GM12878 (cell line): ENCODE measurements at regions not wholly inside any gene's neighbourhood (a gene's known extent, or its start where the extent isn't known, plus 50 kb on each side); places are given as distances from the start of the nearest gene placed in this dataset.
A peak's percentile ranks its signal among the peaks of the same experiment; 100 is the strongest.

Experiments
- ATAC-seq: fragments of 200-7000 bp; cut with Tn5 transposase; 3 replicates; pipeline ENCODE4 v1.9.1; 2020; ENCODE audit warnings: mild to moderate bottlenecking, moderate library complexity
- BruUV-seq: library from RNA; stranded (reverse); fragments of 400-500 nt; replicated peaks from 2 replicates; lab custom pipeline; 2021; lab: Mats Ljungman, UMichigan
- CTCF ChIA-PET: fragments of 300-600 bp; sonication (Branson Sonifier 250); formaldehyde crosslinking; extraction: SDS; loops from one replicate; lab custom pipeline; 2021; ENCODE audit warnings: inconsistent platforms; lab: Yijun Ruan, JAX
- POLR2A ChIA-PET: fragments of 350-600 bp; formaldehyde crosslinking; extraction: SDS; loops from one replicate; lab custom pipeline; 2021; ENCODE audit warnings: inconsistent platforms; lab: Charles Lee
- RAD21 ChIA-PET: fragments of 300-600 bp; sonication (Branson Sonifier 250); formaldehyde crosslinking; loops from one replicate; lab custom pipeline; 2023; ENCODE audit warnings: antibody characterized with exemption; ENCODE audit not compliant: unreplicated experiment; lab: Charles Lee
- SMC1A ChIA-PET: fragments of 300-600 bp; sonication (Branson Sonifier 250); formaldehyde crosslinking; loops from one replicate; lab custom pipeline; 2023; ENCODE audit not compliant: unreplicated experiment, uncharacterized antibody; lab: Charles Lee
- DNase-seq: peaks from one replicate; pipeline ENCODE4 v3.0.0-alpha.2; 2011; ENCODE audit warnings: low read depth, low spot score
- FAIRE-seq: peaks from 3 replicates; lab custom pipeline; 2011; peaks lifted over from hg19 to GRCh38; lab: Jason Lieb, UNC
- H2AFZ ChIP-seq: 2 replicates; pipeline ENCODE4 v1.6.0; 2011; ENCODE audit warnings: low read depth, low read length, control low read depth; ENCODE audit not compliant: control insufficient read depth
- H3K27ac ChIP-seq: 2 replicates; pipeline ENCODE4 v1.5.1; 2011; ENCODE audit warnings: control low read depth; ENCODE audit not compliant: control insufficient read depth, insufficient read depth
- H3K27me3 ChIP-seq, 2 experiments: replicated peaks in 1 of 2; 2 replicates each; pipeline versions ENCODE4 v1.6.0 to v1.6.1; 2011; ENCODE audit warnings: low read length in 1 of 2; ENCODE audit not compliant: control insufficient read depth in 2 of 2, insufficient read depth in 2 of 2
- H3K36me3 ChIP-seq, 2 experiments: 2 replicates each; pipeline ENCODE4 v1.5.1; 2011; ENCODE audit warnings: low read length in 1 of 2; ENCODE audit not compliant: control insufficient read depth in 2 of 2, insufficient read depth in 2 of 2
- H3K4me1 ChIP-seq: 2 replicates; pipeline ENCODE4 v1.6.1; 2011; ENCODE audit warnings: mild to moderate bottlenecking, low read length, moderate library complexity, mixed read lengths; ENCODE audit not compliant: control insufficient read depth, insufficient read depth
- H3K4me2 ChIP-seq: 2 replicates; pipeline ENCODE4 v1.6.0; 2011; ENCODE audit warnings: control low read depth; ENCODE audit not compliant: control insufficient read depth, insufficient read depth
- H3K4me3 ChIP-seq: fragments of 200-600 bp; sonication (generic); 2 replicates; pipeline ENCODE4 v1.5.1; 2016
- H3K79me2 ChIP-seq: 2 replicates; pipeline ENCODE4 v1.6.0; 2011; ENCODE audit warnings: low read length; ENCODE audit not compliant: control insufficient read depth, insufficient read depth
- H3K9ac ChIP-seq: 2 replicates; pipeline ENCODE4 v1.8.0; 2011; ENCODE audit warnings: low read length, control low read depth, mixed read lengths; ENCODE audit not compliant: control insufficient read depth, insufficient read depth
- H3K9me3 ChIP-seq: replicated peaks from 3 replicates; pipeline ENCODE4 v1.5.1; 2011; ENCODE audit warnings: mild to moderate bottlenecking, low read length; ENCODE audit not compliant: control insufficient read depth, insufficient read depth
- H4K20me1 ChIP-seq: 2 replicates; pipeline ENCODE4 v1.6.0; 2011; ENCODE audit not compliant: control insufficient read depth, insufficient read depth
- CHD4 ChIP-seq: fragments of 200-600 bp; sonication (generic); IDR thresholded peaks from 2 replicates; pipeline ENCODE4 v1.6.1; 2016; ENCODE audit warnings: mild to moderate bottlenecking
- HSF1 ChIP-seq: fragments of 150-350 bp; IDR thresholded peaks from 2 replicates; pipeline ENCODE4 v1.6.1; 2014; ENCODE audit warnings: mild to moderate bottlenecking, low read depth, low read length
- ZBTB11 ChIP-seq: fragments of 450-650 bp; formaldehyde crosslinking; IDR thresholded peaks from 2 replicates; pipeline ENCODE4 v1.5.0; 2022; ENCODE audit warnings: mild to moderate bottlenecking, missing genetic modification characterization
- WGBS: methylation state at CpG from one replicate; pipeline ENCODE4 v1.1.6; 2016; ENCODE audit warnings: low lambda C conversion rate; ENCODE audit not compliant: insufficient replicate concordance, insufficient coverage; ENCODE audit errors: missing lambda C conversion rate; 5-methylcytosine and 5-hydroxymethylcytosine counted together
- in situ Hi-C: fragments of 300-500 bp; cut with MboI; formaldehyde crosslinking; loops from 9 replicates; pipeline ENCODE4 v1.14.3; 2018; ENCODE audit warnings: mixed read lengths
- intact Hi-C: fragments of 100-400 bp; cut with micrococcal nuclease; formaldehyde crosslinking; loops from one replicate; pipeline ENCODE4 v1.14.2; 2022; ENCODE audit not compliant: unreplicated experiment

GRCh38 chr5:61702784-61703183 is 370.7 kb downstream of the ZSWIM6 start:
- ChIA-PET RAD21 (no interaction called here), CTCF (no interaction called here), POLR2A (no interaction called here), SMC1A (no interaction called here)
- Histone ChIP-seq H3K4me3 (no peak overlapping the region), H3K27me3 (no peaks in the 10 kb centered on the region; a peak in 1 of 4 replicates), H2AFZ (no peak overlapping the region), H3K9me3 (no peaks in the 10 kb centered on the region; the same call in 2 of the 3 replicates), H3K4me2 (no peak overlapping the region), H3K9ac (no peak overlapping the region), H3K27ac (no peak overlapping the region), H3K4me1 (peaks cover 11% of the 10 kb centered on the region), H4K20me1 (no peaks in the 10 kb centered on the region), H3K79me2 (no peaks in the 10 kb centered on the region), H3K36me3 (no peaks in the 10 kb centered on the region)
- no peak for FAIRE-seq
- ATAC-seq, result peak; percentile 34
- in situ Hi-C loops (no loop called here), intact Hi-C loops (no loop called here)
- no TSS peak for BruUV-seq
- 0% methylated on average over 2 of the region's 2 CpGs for WGBS
- no peak for DNase-seq
- no peak for TF ChIP-seq CHD4
- no peak for TF ChIP-seq ZBTB11
- TF ChIP-seq HSF1, result no peak
